GM12878 (cell line): ENCODE measurements at regions not wholly inside any gene's neighbourhood (a gene's known extent, or its start where the extent isn't known, plus 50 kb on each side); places are given as distances from the start of the nearest gene placed in this dataset.

Experiments
- ATAC-seq: fragments of 200-7000 bp; cut with Tn5 transposase; 3 replicates; pipeline ENCODE4 v1.9.1; 2020; ENCODE audit warnings: mild to moderate bottlenecking, moderate library complexity
- BruUV-seq: library from RNA; stranded (reverse); fragments of 400-500 nt; replicated peaks from 2 replicates; lab custom pipeline; 2021; lab: Mats Ljungman, UMichigan
- CTCF ChIA-PET: fragments of 300-600 bp; sonication (Branson Sonifier 250); formaldehyde crosslinking; extraction: SDS; loops from one replicate; lab custom pipeline; 2021; ENCODE audit warnings: inconsistent platforms; lab: Yijun Ruan, JAX
- POLR2A ChIA-PET: fragments of 350-600 bp; formaldehyde crosslinking; extraction: SDS; loops from one replicate; lab custom pipeline; 2021; ENCODE audit warnings: inconsistent platforms; lab: Charles Lee
- RAD21 ChIA-PET: fragments of 300-600 bp; sonication (Branson Sonifier 250); formaldehyde crosslinking; loops from one replicate; lab custom pipeline; 2023; ENCODE audit warnings: antibody characterized with exemption; ENCODE audit not compliant: unreplicated experiment; lab: Charles Lee
- SMC1A ChIA-PET: fragments of 300-600 bp; sonication (Branson Sonifier 250); formaldehyde crosslinking; loops from one replicate; lab custom pipeline; 2023; ENCODE audit not compliant: unreplicated experiment, uncharacterized antibody; lab: Charles Lee
- DNase-seq: peaks from one replicate; pipeline ENCODE4 v3.0.0-alpha.2; 2011; ENCODE audit warnings: low read depth, low spot score
- FAIRE-seq: peaks from 3 replicates; lab custom pipeline; 2011; peaks lifted over from hg19 to GRCh38; lab: Jason Lieb, UNC
- H2AFZ ChIP-seq: 2 replicates; pipeline ENCODE4 v1.6.0; 2011; ENCODE audit warnings: low read depth, low read length, control low read depth; ENCODE audit not compliant: control insufficient read depth
- H3K27ac ChIP-seq: 2 replicates; pipeline ENCODE4 v1.5.1; 2011; ENCODE audit warnings: control low read depth; ENCODE audit not compliant: control insufficient read depth, insufficient read depth
- H3K27me3 ChIP-seq, 2 experiments: replicated peaks in 1 of 2; 2 replicates each; pipeline versions ENCODE4 v1.6.0 to v1.6.1; 2011; ENCODE audit warnings: low read length in 1 of 2; ENCODE audit not compliant: control insufficient read depth in 2 of 2, insufficient read depth in 2 of 2
- H3K36me3 ChIP-seq, 2 experiments: 2 replicates each; pipeline ENCODE4 v1.5.1; 2011; ENCODE audit warnings: low read length in 1 of 2; ENCODE audit not compliant: control insufficient read depth in 2 of 2, insufficient read depth in 2 of 2
- H3K4me1 ChIP-seq: 2 replicates; pipeline ENCODE4 v1.6.1; 2011; ENCODE audit warnings: mild to moderate bottlenecking, low read length, moderate library complexity, mixed read lengths; ENCODE audit not compliant: control insufficient read depth, insufficient read depth
- H3K4me2 ChIP-seq: 2 replicates; pipeline ENCODE4 v1.6.0; 2011; ENCODE audit warnings: control low read depth; ENCODE audit not compliant: control insufficient read depth, insufficient read depth
- H3K4me3 ChIP-seq: fragments of 200-600 bp; sonication (generic); 2 replicates; pipeline ENCODE4 v1.5.1; 2016
- H3K79me2 ChIP-seq: 2 replicates; pipeline ENCODE4 v1.6.0; 2011; ENCODE audit warnings: low read length; ENCODE audit not compliant: control insufficient read depth, insufficient read depth
- H3K9ac ChIP-seq: 2 replicates; pipeline ENCODE4 v1.8.0; 2011; ENCODE audit warnings: low read length, control low read depth, mixed read lengths; ENCODE audit not compliant: control insufficient read depth, insufficient read depth
- H3K9me3 ChIP-seq: replicated peaks from 3 replicates; pipeline ENCODE4 v1.5.1; 2011; ENCODE audit warnings: mild to moderate bottlenecking, low read length; ENCODE audit not compliant: control insufficient read depth, insufficient read depth
- H4K20me1 ChIP-seq: 2 replicates; pipeline ENCODE4 v1.6.0; 2011; ENCODE audit not compliant: control insufficient read depth, insufficient read depth
- ASH2L ChIP-seq: fragments of 300-600, 200-600 bp; sonication (generic); IDR thresholded peaks from 2 replicates; pipeline ENCODE4 v1.6.1; 2017; ENCODE audit warnings: low read depth, mild to moderate bottlenecking, borderline replicate concordance
- BCL3 ChIP-seq: IDR thresholded peaks from 2 replicates; pipeline ENCODE4 v1.6.1; 2011; ENCODE audit warnings: borderline replicate concordance, low read depth, mild to moderate bottlenecking, moderate library complexity, low read length; ENCODE audit not compliant: insufficient read depth, poor library complexity, severe bottlenecking
- CHD4 ChIP-seq: fragments of 200-600 bp; sonication (generic); IDR thresholded peaks from 2 replicates; pipeline ENCODE4 v1.6.1; 2016; ENCODE audit warnings: mild to moderate bottlenecking
- HDGF ChIP-seq: fragments of 450-650 bp; IDR thresholded peaks from 2 replicates; pipeline ENCODE4 v1.6.1; 2016; ENCODE audit warnings: antibody characterized with exemption
- KLF5 ChIP-seq: fragments of 450-650 bp; IDR thresholded peaks from 2 replicates; pipeline ENCODE4 v1.6.1; 2014; ENCODE audit warnings: mild to moderate bottlenecking; ENCODE audit not compliant: partially characterized antibody
- MTA2 ChIP-seq: fragments of 450-650 bp; IDR thresholded peaks from 2 replicates; pipeline ENCODE4 v1.6.1; 2016; ENCODE audit warnings: low read depth, mild to moderate bottlenecking, moderate library complexity
- MXI1 ChIP-seq: fragments of 150-350 bp; IDR thresholded peaks from 2 replicates; pipeline ENCODE4 v1.6.1; 2011; ENCODE audit warnings: low read depth, mild to moderate bottlenecking, inconsistent platforms, low read length, improper control_type of control experiment
- SP1 ChIP-seq: IDR thresholded peaks from one replicate; pipeline ENCODE4 v1.6.1; 2011; ENCODE audit warnings: low read depth, low read length
- WRNIP1 ChIP-seq: IDR thresholded peaks from 2 replicates; pipeline ENCODE4 v1.6.1; 2011; ENCODE audit warnings: low read depth, low read length, improper control_type of control experiment, borderline replicate concordance
- WGBS: methylation state at CpG from one replicate; pipeline ENCODE4 v1.1.6; 2016; ENCODE audit warnings: low lambda C conversion rate; ENCODE audit not compliant: insufficient replicate concordance, insufficient coverage; ENCODE audit errors: missing lambda C conversion rate; 5-methylcytosine and 5-hydroxymethylcytosine counted together
- in situ Hi-C: fragments of 300-500 bp; cut with MboI; formaldehyde crosslinking; loops from 9 replicates; pipeline ENCODE4 v1.14.3; 2018; ENCODE audit warnings: mixed read lengths
- intact Hi-C: fragments of 100-400 bp; cut with micrococcal nuclease; formaldehyde crosslinking; loops from one replicate; pipeline ENCODE4 v1.14.2; 2022; ENCODE audit not compliant: unreplicated experiment
- TF ChIP-seq, protein P1 (sequence below): IDR thresholded peaks from 2 replicates; pipeline ENCODE4 v1.6.1; 2012; ENCODE audit warnings: low read depth, low read length, improper control_type of control experiment
- TF ChIP-seq, protein P2 (sequence below): fragments of 450-650 bp; IDR thresholded peaks from 2 replicates; pipeline ENCODE4 v1.6.1; 2017; ENCODE audit warnings: antibody characterized with exemption, mild to moderate bottlenecking, moderate library complexity

- intact Hi-C loops, result no loop called here
- FAIRE-seq (no peak), ATAC-seq (no peak), DNase-seq (no peak)
- no peak overlapping the region for H3K9ac ChIP-seq
- 3% methylated on average over 4 of the region's 4 CpGs for WGBS
- ChIA-PET RAD21 (no interaction called here), POLR2A (no interaction called here), SMC1A (no interaction called here), CTCF (no interaction called here)
- H3K9me3 ChIP-seq, result no peaks in the 10 kb centered on the region
- H3K27me3 ChIP-seq, result no peaks in the 10 kb centered on the region; a peak in 1 of 4 replicates
- no peak overlapping the region for H3K4me3 ChIP-seq
- no peaks in the 10 kb centered on the region for H3K79me2 ChIP-seq
- H3K27ac ChIP-seq, result no peak overlapping the region
- no peak for TF ChIP-seq MTA2
- TF ChIP-seq CHD4, result no peak
- no peak for TF ChIP-seq MXI1
- TF ChIP-seq KLF5, result no peak
- TF ChIP-seq WRNIP1, result no peak
- no peak for TF ChIP-seq HDGF
- H2AFZ ChIP-seq, result no peak overlapping the region
- H3K4me1 ChIP-seq, result no peaks in the 10 kb centered on the region
- no peaks in the 10 kb centered on the region for H3K36me3 ChIP-seq
- no peaks in the 10 kb centered on the region for H4K20me1 ChIP-seq
- in situ Hi-C loops, result no loop called here
- BruUV-seq, result no TSS peak
- H3K4me2 ChIP-seq, result no peak overlapping the region
Measured at GRCh38 chr9:108668938-108669335, 186.8 kb downstream of the ACTL7B start.

GRCh38 chr9:108668191-108668937 is 187.4 kb downstream of the ACTL7B start:
- intact Hi-C loops (no loop called here), in situ Hi-C loops (no loop called here)
- ATAC-seq (no peak), FAIRE-seq (no peak), DNase-seq (no peak)
- POLR2A ChIA-PET, result no interaction called here
- SMC1A ChIA-PET, result no interaction called here
- no peak overlapping the region for H3K4me2 ChIP-seq
- no TSS peak for BruUV-seq
- H3K27me3 ChIP-seq, result no peaks in the 10 kb centered on the region; a peak in 1 of 4 replicates
- H4K20me1 ChIP-seq, result no peaks in the 10 kb centered on the region
- no peak overlapping the region for H3K4me3 ChIP-seq
- CTCF ChIA-PET, result no interaction called here
- H3K79me2 ChIP-seq, result no peaks in the 10 kb centered on the region
- no peak overlapping the region for H2AFZ ChIP-seq
- 2% methylated on average over 5 of the region's 5 CpGs for WGBS
- H3K27ac ChIP-seq, result no peak overlapping the region
- no peaks in the 10 kb centered on the region for H3K4me1 ChIP-seq
- no peak overlapping the region for H3K9ac ChIP-seq
- RAD21 ChIA-PET, result no interaction called here
- no peaks in the 10 kb centered on the region for H3K9me3 ChIP-seq
- H3K36me3 ChIP-seq, result no peaks in the 10 kb centered on the region
- no peak for TF ChIP-seq BCL3
- TF ChIP-seq ASH2L, result no peak
- TF ChIP-seq, protein P1, sequence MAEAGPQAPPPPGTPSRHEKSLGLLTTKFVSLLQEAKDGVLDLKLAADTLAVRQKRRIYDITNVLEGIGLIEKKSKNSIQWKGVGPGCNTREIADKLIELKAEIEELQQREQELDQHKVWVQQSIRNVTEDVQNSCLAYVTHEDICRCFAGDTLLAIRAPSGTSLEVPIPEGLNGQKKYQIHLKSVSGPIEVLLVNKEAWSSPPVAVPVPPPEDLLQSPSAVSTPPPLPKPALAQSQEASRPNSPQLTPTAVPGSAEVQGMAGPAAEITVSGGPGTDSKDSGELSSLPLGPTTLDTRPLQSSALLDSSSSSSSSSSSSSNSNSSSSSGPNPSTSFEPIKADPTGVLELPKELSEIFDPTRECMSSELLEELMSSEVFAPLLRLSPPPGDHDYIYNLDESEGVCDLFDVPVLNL, result no peak
- TF ChIP-seq, protein P2, sequence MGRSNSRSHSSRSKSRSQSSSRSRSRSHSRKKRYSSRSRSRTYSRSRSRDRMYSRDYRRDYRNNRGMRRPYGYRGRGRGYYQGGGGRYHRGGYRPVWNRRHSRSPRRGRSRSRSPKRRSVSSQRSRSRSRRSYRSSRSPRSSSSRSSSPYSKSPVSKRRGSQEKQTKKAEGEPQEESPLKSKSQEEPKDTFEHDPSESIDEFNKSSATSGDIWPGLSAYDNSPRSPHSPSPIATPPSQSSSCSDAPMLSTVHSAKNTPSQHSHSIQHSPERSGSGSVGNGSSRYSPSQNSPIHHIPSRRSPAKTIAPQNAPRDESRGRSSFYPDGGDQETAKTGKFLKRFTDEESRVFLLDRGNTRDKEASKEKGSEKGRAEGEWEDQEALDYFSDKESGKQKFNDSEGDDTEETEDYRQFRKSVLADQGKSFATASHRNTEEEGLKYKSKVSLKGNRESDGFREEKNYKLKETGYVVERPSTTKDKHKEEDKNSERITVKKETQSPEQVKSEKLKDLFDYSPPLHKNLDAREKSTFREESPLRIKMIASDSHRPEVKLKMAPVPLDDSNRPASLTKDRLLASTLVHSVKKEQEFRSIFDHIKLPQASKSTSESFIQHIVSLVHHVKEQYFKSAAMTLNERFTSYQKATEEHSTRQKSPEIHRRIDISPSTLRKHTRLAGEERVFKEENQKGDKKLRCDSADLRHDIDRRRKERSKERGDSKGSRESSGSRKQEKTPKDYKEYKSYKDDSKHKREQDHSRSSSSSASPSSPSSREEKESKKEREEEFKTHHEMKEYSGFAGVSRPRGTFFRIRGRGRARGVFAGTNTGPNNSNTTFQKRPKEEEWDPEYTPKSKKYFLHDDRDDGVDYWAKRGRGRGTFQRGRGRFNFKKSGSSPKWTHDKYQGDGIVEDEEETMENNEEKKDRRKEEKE, result no peak
- no peak for TF ChIP-seq SP1
